Activated T-cell treated with anti-CD3 and anti-CD28 coated beads for 1 hour (primary cell): ENCODE measurements at regions not wholly inside any gene's neighbourhood (a gene's known extent, or its start where the extent isn't known, plus 50 kb on each side); places are given as distances from the start of the nearest gene placed in this dataset.

Experiments used
- DNase-seq: peaks from one replicate; pipeline ENCODE4 v3.0.0-alpha.2; 2020; ENCODE audit warnings: low read depth

GRCh38 chr3:104632947-104633346 lies 733.8 kb upstream of the ALCAM start:
- no peak for DNase-seq

- no peak for DNase-seq
Observed at GRCh38 chr3:104635872-104636580, 730.7 kb upstream of the ALCAM start.

GRCh38 chr3:104642827-104643226 lies 723.9 kb upstream of the ALCAM start:
- DNase-seq = no peak

- DNase-seq = no peak
Observed at GRCh38 chr3:104646196-104646595, 720.5 kb upstream of the ALCAM start.

GRCh38 chr3:104648823-104649222 lies 717.9 kb upstream of the ALCAM start:
- DNase-seq = no peak

- no peak for DNase-seq
Observed at GRCh38 chr3:104669083-104669482, 697.6 kb upstream of the ALCAM start.

GRCh38 chr3:104672331-104672730 lies 694.4 kb upstream of the ALCAM start:
- no peak for DNase-seq

GRCh38 chr3:104673981-104674380 lies 692.7 kb upstream of the ALCAM start:
- DNase-seq = no peak

- no peak for DNase-seq
Observed at GRCh38 chr3:104676241-104676640, 690.5 kb upstream of the ALCAM start.

GRCh38 chr3:104677932-104678331 lies 688.8 kb upstream of the ALCAM start:
- no peak for DNase-seq

- no peak for DNase-seq
Observed at GRCh38 chr3:104685492-104685891, 681.2 kb upstream of the ALCAM start.

- DNase-seq = no peak
Observed at GRCh38 chr3:104687362-104687761, 679.3 kb upstream of the ALCAM start.

- no peak for DNase-seq
Observed at GRCh38 chr3:104696470-104696869, 670.2 kb upstream of the ALCAM start.

- DNase-seq = no peak
Observed at GRCh38 chr3:104711406-104711805, 655.3 kb upstream of the ALCAM start.

GRCh38 chr3:104715972-104716371 lies 650.7 kb upstream of the ALCAM start:
- DNase-seq = no peak

- DNase-seq = no peak
Observed at GRCh38 chr3:104717828-104718196, 648.9 kb upstream of the ALCAM start.

- no peak for DNase-seq
Observed at GRCh38 chr3:104723000-104723399, 643.7 kb upstream of the ALCAM start.

GRCh38 chr3:104731074-104731473 lies 635.6 kb upstream of the ALCAM start:
- no peak for DNase-seq

GRCh38 chr3:104734627-104735026 lies 632.1 kb upstream of the ALCAM start:
- DNase-seq = no peak

- no peak for DNase-seq
Observed at GRCh38 chr3:104735691-104736090, 631.0 kb upstream of the ALCAM start.

- DNase-seq = no peak
Observed at GRCh38 chr3:104738271-104738670, 628.4 kb upstream of the ALCAM start.

GRCh38 chr3:104740874-104741379 lies 625.8 kb upstream of the ALCAM start:
- DNase-seq = no peak

- no peak for DNase-seq
Observed at GRCh38 chr3:104742044-104742443, 624.7 kb upstream of the ALCAM start.

GRCh38 chr3:104745313-104745712 lies 621.4 kb upstream of the ALCAM start:
- DNase-seq = no peak
